ENCODE measurements at regions not wholly inside any gene's neighbourhood (a gene's known extent, or its start where the extent isn't known, plus 50 kb on each side); places are given as distances from the start of the nearest gene placed in this dataset.
A peak's percentile ranks its signal among the peaks of the same experiment; 100 is the strongest.

- TF ChIP-seq, protein P1, sequence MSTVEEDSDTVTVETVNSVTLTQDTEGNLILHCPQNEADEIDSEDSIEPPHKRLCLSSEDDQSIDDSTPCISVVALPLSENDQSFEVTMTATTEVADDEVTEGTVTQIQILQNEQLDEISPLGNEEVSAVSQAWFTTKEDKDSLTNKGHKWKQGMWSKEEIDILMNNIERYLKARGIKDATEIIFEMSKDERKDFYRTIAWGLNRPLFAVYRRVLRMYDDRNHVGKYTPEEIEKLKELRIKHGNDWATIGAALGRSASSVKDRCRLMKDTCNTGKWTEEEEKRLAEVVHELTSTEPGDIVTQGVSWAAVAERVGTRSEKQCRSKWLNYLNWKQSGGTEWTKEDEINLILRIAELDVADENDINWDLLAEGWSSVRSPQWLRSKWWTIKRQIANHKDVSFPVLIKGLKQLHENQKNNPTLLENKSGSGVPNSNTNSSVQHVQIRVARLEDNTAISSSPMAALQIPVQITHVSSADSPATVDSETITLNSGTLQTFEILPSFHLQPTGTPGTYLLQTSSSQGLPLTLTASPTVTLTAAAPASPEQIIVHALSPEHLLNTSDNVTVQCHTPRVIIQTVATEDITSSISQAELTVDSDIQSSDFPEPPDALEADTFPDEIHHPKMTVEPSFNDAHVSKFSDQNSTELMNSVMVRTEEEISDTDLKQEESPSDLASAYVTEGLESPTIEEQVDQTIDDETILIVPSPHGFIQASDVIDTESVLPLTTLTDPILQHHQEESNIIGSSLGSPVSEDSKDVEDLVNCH (CRISPR knock-in tag; IDR thresholded peaks at IDR 0.05), result no peak
- TF ChIP-seq, protein P2, sequence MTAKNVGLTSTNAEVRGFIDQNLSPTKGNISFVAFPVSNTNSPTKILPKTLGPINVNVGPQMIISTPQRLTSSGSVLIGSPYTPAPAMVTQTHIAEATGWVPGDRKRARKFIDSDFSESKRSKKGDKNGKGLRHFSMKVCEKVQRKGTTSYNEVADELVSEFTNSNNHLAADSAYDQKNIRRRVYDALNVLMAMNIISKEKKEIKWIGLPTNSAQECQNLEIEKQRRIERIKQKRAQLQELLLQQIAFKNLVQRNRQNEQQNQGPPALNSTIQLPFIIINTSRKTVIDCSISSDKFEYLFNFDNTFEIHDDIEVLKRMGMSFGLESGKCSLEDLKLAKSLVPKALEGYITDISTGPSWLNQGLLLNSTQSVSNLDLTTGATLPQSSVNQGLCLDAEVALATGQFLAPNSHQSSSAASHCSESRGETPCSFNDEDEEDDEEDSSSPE (CRISPR knock-in tag; IDR thresholded peaks at IDR 0.05), result peak; percentile 24; the same call in 1 of the 2 replicates
- TF ChIP-seq ZNF180 (CRISPR knock-in tag; IDR thresholded peaks at IDR 0.05; ENCODE audit: borderline replicate concordance, low read depth) (no peak), SIN3B (IDR thresholded peaks at IDR 0.05; ENCODE audit: low read length) (no peak), ELF4 (CRISPR knock-in tag; IDR thresholded peaks at IDR 0.05; ENCODE audit: borderline replicate concordance) (no peak), NPAS2 (CRISPR knock-in tag; IDR thresholded peaks at IDR 0.05; ENCODE audit: borderline replicate concordance) (no peak), ZSCAN31 (CRISPR knock-in tag; IDR thresholded peaks at IDR 0.05; ENCODE audit: low read depth) (no peak), MXD4 (CRISPR knock-in tag; IDR thresholded peaks at IDR 0.05) (peak; percentile 75; the same call in 1 of the 2 replicates), ATM (IDR thresholded peaks at IDR 0.05; ENCODE audit: borderline replicate concordance) (no peak), NFYB (CRISPR knock-in tag; IDR thresholded peaks at IDR 0.05) (no peak; the same call in 1 of the 2 replicates)
- TF ChIP-seq, protein P3, sequence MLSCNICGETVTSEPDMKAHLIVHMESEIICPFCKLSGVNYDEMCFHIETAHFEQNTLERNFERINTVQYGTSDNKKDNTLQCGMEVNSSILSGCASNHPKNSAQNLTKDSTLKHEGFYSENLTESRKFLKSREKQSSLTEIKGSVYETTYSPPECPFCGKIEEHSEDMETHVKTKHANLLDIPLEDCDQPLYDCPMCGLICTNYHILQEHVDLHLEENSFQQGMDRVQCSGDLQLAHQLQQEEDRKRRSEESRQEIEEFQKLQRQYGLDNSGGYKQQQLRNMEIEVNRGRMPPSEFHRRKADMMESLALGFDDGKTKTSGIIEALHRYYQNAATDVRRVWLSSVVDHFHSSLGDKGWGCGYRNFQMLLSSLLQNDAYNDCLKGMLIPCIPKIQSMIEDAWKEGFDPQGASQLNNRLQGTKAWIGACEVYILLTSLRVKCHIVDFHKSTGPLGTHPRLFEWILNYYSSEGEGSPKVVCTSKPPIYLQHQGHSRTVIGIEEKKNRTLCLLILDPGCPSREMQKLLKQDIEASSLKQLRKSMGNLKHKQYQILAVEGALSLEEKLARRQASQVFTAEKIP (CRISPR knock-in tag; IDR thresholded peaks at IDR 0.05; ENCODE audit: borderline replicate concordance), result no peak
Observed at GRCh38 chr9:110125207-110125751, 82.7 kb downstream of the C9orf152 start (continued).
